ENCODE measurements at regions not wholly inside any gene's neighbourhood (a gene's known extent, or its start where the extent isn't known, plus 50 kb on each side); places are given as distances from the start of the nearest gene placed in this dataset.

DNA sequence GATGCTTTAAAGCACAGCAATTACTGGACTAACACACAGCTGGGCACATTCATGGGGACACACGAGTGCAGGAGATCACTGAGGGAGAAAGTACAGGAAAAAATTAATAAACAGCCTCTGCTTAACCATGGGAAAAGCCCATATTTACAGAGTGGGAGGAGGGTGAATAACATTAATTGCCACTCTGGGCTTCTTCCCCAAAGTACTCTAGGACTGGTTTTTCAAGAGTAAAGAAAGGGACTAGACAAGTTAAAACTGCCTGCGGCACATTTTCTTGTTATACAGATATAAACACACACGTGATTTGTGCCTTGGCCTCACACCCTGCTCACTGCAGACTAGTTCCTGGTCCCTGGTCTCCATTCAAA lies 179.7 kb upstream of the TET2 start:
- no peak for DNase-seq

DNA sequence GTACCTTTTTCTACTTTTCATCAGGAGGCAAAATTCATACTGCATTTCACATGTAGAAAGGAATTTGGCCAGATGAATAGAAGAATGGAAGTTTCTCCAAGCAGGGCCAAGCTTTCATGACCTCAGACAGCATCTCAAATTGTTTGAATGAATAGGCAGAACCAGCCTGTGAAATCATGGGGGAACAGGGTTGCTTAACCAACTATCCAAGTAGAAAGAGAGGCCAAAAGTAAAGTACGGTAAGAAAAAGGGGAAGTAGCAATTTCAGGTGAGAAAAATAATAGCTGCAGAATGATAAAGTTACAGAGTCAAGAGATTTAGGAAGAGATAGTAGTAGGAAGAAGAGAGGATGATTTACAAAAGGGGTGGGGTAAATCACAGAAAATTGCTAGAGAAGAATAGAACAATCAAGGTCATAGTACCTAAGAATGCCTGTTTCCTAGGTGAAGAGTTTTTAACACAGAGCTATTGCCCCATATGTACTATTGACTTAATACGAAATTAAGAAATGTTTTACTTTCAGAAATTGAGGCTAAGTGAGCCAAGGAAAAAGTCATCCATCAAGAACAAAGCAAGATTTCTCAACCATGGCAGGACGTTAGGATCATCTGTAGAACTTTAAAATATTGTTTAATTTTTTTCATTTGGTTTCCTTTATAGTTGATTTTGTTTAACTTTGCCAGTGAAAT lies 177.1 kb upstream of the TET2 start:
- no peak for DNase-seq

DNA sequence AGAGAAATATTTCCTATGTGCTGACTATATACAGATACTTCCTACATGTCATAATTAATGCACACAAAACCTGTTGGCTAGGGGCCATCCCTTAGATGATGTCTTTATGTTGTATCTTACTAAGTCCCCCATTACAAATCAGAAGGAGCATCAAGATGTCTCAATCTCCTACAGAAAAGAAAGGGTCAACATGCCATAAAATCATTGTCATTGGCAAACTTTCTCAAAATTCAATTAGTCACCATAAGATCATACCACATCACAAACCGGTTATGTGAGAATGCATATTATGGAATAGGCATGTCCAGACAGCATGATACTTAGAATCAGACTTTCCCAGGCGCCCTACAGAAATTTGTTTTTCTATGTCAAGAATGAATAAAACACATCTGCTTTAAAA lies 175.2 kb upstream of the TET2 start:
- no peak for DNase-seq

DNA sequence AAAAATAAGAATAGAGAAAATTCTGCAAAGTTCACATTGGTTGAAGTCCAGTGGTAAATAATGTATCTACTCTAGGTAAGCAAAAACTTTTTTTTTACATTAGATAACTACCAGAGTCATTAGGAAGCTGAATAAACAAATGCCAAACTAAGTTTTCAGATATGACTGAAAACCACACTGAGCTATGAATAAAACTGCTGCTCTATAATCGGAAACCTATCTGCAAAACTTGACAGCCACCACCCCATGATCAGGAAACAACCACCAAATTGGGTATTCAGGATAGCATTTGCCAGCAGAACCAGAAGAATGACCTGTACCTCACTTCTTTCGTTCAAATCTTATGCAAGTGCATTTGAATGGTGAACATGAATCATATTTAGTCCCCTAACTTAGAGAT lies 173.0 kb upstream of the TET2 start:
- DNase-seq = no peak

DNA sequence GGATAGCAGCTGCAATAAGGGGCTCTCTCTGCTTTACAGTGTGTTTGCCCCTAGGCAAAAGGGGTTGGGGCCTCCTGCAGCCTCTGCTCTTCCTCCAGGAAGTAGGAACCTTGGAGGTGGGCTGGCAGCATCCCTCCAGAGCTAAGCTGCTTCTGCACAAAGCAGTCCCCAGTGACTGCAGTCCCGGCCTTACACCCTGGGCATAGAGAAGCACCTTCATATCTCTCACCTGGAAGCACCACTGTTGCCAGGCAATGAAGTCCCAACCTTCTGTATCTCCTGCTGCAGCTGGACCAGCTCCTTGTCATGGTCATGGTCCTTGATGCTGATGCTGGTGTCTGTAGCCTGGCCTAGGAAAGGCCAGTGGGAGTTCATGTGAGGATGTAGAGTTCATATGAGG lies 171.1 kb upstream of the TET2 start:
- no peak for DNase-seq

DNA sequence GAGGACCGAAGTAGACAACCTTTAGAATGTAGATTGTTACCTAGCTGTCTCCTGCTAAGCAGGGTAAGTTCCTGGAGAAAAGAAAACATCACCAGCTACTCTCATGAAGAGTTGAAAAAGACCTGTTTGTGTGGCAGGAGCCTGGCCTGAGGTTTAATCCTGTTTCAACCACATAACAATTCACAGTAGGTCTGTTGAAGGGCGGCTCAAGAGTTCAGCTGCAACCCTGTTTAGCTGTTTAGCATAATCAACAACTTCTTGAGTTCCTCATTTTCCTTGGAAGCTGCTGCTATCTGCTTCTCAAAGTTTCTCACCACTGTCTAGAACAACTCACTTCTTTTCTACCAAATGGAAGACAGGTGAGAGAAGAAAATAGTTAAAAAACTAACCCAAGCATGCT lies 170.4 kb upstream of the TET2 start:
- no peak for DNase-seq

DNA sequence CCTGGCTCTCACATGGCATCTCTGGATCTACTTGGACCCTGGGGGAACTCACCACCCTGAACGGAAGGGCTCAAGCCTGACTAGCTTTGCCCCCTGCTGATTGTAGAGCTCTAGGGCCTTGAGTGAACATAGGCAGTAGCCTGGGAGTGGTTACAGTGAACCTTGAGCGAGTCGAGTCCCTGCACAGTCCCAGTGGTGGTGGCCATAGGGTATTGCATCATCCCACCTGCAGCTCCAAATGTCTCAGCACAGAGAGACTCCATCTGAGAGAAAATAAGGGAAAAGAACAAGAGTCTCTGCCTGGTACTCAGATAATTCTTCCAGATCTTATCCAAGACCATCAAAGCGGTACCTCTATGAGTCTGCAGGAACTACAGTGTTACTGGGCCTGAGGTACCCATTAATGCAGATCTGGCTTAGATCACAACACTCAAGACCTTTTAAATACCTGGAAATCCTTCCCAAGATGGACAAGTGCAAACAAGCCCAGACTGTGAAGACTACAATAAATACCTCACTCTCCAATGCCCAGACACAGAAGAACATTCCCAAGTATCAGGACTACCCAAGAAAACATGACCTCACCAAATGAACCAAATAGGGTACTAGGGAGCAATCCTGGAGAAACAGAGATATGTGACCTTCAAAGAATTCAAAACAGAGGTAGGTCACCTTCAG lies 167.5 kb upstream of the TET2 start:
- DNase-seq = no peak

DNA sequence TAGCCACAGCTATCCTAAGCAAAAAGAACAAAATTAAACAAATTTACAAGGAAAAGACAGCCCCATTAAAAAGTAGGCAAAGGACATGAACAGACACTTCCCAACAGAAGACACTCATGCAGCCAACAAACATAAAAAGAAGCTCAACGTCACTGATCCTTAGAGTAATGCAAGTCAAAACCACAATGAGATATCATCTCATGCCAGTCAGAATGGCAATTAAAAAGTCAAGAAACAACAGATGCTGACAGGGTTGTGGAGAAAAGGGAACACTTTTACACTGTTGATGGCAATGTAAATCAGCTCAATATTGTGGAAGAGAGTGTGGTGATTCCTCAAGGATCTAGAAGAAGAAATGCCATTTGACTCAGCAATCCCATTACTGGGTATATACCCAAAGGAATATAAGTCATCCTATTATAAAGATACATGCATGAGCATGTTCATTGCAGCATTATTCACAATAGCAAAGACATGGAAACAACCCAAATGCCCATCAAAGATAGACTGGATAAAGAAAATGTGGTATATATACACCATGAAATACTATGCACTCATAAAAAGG lies 163.0 kb upstream of the TET2 start:
- no peak for DNase-seq

DNA sequence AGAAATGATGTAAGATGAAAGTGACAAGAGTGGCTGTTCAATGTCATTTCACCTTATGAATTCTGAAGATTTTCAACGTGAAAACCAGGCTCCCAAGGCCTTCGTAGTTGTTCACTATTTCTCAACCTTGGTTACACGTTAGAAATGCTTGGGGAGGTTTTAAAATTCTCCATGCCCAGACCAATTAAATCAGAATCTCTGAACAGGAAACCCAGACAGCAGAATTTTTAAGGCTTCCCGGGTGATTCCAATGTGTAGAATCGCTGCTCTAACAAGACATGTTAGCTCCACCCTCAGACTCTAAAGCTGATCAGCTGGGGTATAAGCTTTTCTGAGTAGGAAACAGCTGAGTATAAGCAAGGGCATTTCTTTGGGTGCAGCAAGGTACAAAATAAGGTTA lies 160.4 kb upstream of the TET2 start:
- DNase-seq = no peak

DNA sequence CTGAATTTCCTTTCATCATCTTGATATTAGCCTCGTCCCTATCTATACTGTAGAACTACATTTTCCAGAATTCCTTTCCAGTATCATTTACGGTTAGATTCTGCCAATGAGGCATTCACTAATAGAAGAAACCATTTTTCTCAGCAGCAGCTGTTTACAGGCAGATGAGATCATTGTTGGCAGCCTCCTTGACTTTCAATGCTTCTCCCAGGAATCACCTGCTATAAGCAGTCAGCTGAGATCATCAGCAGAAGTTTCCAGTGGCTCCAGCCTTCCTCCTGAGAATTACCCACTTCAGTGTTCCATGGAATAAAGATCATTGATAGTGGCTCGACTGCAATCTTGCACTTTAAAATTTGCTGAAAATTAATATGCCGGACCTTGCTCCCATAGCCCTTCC lies 157.3 kb upstream of the TET2 start:
- DNase-seq = no peak

DNA sequence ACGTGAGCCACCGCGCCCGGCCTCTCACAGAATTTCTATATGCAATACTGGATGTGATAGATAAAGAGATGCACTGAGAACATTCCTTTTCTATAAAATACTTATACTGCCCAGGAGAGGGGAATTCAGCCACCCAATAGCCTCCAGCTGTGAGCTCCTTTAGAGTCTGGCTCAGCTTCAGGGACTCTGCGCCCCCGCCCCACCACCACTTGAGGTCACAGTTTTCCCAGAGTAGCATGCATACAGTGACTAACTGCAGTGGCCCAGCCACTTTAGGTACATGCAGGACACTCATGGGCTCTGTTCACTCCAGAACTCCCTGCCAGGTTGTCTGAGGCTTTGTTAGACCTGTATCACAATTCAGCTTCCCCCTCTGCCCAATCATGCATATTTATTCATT lies 144.4 kb upstream of the TET2 start:
- DNase-seq = no peak

DNA sequence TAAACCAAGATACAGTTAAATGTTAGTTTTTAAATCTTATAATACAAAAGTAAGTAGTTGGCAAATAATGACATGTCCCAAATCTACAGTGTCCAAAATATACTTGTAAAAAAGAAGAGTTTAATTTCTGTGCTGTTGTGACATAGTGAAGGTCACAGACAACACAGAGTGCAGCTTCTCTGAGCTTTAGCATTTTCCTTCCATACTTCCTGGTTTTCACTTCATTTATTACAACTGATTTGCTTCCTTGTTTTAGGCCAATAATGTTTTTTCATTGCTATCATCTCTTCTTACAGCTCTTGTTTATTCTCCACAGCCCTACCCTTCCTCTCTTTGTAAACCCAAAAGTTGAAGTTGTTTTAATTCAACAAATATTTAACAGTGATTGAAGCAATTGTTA lies 132.4 kb upstream of the TET2 start:
- DNase-seq = no peak

DNA sequence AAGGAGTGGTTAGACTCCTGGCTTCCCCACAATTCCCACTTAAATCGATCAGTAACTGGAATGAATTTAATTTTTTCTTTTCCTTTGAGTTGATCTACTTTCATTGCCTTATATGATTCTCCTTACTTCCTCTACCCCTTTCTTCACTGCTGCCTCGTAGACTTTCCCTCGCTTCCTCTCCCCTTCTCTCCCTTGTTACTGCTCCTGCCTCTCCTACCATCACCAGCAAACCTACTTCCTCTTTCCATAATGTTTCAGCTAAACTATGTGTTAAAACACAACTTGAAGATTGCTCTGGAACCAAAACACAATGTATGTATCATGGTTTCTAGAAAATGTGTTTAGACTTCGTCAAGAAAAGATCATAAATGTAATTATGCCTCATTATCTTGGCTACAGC lies 132.0 kb upstream of the TET2 start:
- no peak for DNase-seq

DNA sequence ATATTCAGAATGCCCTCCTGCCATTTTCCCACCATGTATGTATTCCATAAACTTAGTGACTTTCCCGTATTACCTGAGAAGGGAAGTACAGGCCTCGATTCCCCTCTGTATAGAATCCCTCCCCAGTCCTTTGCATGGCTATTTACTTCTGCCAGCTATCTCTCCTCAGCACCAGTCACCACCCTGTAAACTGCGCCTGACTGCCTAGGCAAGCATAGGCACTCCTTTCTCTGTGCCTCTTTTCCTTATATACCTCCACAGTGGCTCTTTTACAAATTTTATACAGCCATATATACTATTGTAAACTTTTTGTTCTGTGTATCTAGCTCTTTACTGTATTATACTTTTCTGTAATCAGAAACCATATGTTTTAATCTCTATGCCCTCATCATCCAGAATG lies 130.9 kb upstream of the TET2 start:
- DNase-seq = no peak

DNA sequence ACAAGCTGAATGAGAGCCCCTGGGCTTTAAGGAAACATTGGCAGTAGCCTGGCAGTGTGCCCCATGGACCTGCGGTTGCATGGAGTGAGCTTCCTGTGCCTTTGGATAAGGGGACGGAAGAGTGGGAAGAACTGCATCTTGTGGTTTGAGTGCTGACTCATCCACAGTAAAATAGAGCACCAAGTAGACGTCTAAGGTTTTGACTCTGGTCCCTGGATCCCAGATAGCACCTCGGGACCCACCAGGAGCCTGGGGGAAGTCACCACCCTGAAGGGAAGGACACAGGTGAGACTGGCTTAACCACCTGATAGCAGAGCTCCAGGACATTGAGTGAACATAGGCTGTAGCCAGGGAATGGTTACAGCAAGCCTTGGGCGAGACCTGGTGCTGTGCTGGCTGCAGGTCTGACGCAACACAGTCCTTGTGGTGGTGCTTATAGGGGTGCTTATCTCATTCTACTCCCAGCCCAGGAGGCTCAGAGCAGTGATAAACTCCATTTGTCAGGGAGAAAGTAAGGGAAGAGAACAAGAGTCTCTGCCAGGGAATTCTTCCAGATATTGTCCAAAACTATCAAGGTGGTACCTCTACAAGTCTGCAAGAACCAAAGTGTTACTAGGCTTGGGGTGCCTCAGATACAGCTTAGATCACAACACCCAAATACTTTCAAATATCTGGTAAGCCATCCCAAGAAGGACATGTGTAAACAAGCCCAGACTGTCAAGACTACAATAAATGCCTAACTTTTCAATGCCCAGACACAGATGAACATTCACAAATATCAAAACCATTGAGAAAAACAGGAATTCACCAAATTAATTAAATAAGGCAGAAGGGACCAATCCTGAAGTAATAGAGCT lies 123.6 kb upstream of the TET2 start:
- no peak for DNase-seq

DNA sequence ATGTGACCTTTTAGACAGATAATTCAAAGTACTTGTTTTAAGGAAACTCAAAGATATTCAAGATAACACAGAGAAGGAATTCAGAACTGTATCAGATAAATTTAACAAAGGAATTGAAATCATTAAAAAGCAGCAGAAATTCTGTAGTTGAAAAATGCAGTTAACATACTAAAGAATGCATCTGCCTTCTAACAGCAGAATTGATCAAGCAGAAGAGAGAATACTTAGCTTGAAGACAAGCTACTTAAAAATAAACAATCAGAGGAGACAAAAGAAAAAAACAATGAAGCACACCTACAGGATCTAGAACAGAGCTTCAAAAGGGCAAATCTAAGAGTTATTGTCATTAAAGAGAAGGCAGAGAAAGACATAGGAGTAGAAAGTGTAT lies 123.0 kb upstream of the TET2 start:
- no peak for DNase-seq

DNA sequence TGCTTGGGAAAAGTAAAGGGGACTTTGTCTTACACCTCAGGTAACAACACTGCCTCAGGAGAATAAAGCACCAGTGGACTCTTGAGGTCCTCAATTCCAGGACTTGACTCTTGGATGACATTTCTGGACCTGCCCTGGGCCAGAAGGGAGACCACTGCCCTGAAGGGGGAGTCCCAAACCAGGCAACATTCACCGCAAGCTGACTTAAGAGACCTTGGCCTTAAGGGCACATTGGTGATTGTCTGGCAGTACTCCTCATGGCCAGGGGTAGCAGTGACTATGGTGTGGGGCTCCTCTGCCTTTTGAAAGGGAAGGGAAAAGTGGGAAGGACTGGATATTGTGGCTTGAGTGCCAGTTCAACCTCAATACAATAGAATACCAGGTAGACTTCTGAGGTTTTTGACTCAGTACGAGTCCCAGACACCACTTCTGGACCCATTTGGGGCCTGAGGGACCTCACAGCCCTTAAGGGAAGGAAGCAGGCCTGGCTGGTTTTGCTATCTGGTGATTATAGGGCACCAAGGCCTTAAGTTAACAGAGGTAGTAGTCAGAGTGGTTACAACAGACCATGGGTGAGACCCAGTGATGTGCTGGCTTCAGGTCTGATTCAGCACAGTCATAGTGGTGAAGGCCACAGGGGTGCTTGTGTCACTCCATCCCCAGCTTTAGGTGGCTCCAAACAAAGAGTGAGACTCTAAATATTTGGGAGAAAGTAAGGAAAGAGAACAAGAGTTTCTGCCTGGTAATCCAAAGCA lies 121.2 kb upstream of the TET2 start:
- DNase-seq = no peak

DNA sequence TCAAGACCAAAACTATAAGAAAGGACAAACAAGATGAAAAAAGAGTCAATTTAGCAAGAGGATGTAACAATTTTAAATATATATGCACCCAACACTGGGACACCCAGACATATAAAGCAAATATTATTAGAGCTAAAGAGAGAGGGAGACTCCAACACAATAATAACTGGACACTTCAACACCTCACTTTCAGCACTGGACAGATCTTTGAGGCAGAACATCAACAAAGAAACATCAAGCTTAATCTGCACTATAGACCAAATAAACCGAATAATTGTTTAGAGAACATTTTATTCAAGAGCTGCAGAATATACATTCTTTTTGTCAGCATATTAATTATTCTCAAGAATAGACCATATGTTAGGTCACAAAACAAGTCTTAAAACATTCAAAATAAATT lies 109.7 kb upstream of the TET2 start:
- no peak for DNase-seq

DNA sequence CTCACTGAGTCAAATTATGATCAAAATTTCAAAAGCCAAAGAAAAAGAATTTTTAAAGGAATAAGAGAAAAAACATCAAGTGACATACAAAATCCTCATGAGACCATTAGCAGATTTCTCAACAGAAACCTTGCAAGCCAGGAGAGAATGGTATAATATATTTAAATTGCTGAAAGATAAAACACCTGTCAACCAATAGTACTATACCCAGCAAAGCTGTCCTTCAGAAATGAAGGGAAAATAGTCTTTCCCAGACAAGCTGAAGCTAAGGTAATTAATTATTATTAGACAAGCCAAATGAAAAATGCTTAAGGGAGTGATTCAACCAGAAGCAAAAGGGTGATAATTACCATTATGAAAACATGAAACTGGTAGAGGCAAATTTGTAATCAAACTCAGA lies 104.2 kb upstream of the TET2 start:
- no peak for DNase-seq

DNA sequence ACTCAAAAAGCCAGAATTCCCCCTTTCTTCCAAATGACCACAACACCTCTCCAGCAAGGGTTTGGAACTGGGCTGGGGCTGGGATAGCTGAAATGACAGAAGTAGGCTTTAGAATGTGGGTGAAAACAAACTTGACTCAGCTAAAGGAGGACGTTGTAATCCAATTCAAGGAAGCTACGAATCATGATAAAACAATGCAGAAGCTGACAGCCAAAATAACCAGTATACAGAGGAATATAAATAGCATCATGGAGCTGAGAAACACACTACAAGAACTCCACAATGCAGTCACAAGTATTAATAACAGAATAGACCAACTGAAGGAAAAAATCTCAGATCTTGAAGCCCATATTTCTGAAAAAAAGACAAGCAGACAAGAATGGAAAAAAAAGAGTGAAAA lies 95.8 kb upstream of the TET2 start:
- DNase-seq = no peak

DNA sequence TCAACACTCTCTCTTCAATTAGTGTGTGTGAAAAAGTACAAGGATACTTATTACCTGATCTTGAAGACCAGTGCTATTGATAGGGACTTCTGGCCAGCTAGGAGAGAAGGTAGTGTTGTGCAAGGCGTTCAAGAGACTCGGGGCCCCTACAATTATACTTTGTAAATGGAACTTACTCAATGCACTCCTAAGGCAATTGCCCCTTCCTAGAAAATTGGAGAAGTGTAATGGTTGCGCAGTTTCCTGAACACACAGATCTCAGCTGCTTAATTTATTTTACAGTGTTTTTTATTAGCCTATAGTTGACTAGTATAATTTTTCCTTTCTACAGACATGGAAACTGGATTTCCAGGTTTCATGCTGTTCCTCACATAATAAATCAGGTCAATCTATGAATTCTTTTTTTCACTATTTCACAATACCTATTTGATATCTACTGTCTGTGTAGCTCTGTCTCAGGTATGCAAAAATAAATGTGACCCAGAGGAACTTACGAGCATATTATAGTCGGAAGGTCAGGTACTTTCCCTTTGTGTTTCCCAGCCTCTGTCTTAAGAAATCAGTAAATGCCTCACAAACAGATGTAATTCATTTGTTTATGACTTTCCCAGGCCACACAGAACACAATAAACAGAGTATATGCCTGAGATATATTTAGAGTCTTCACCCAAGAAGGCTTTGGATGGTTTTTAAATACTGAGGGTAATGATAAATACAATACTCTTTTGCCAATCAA lies 89.1 kb upstream of the TET2 start:
- no peak for DNase-seq

DNA sequence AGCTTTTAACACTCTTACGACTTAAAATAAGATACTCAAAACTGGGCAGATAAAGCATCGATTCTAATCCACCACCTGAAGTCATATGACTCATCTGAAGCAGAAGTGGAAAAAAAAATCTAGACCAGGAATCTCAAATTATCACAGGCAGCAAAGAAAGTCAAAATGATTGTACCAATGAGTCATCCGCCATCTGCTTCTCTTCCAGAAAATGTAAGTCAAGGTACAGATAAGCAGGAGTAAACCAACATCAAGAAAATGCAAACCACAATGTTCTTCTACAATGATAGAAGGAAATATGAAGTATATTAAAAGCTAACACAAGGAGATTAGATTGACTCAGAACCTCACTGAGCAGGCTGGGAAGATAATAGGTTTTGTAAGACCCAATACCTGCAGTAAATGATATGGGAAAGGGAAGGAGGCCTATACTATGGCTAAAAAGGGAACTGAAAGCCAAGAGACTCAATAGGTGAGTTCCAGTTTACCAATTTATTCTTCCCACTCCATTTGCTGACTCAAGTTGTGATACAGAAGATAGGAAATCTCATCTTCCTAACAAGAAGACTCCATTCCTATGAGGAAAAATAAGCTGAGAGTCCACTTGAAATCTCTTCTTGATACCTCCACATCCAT lies 88.4 kb upstream of the TET2 start:
- DNase-seq = no peak
